Neural cell (in vitro differentiated cells): ENCODE measurements at regions not wholly inside any gene's neighbourhood (a gene's known extent, or its start where the extent isn't known, plus 50 kb on each side); places are given as distances from the start of the nearest gene placed in this dataset.
"Not testable (repeated sequence)": the region's sequence is repeated elsewhere in the genome, so short reads cannot be mapped to it uniquely, and the experiment has no call there.

Experiments
- H2AFZ ChIP-seq: fragments of 200-600, 300-800 bp; sonication (generic), shearing (Covaris generic); 2 replicates; pipeline ENCODE4 v1.6.0; 2014; ENCODE audit warnings: low read depth, mild to moderate bottlenecking, antibody characterized with exemption, low read length, moderate library complexity
- H3F3A ChIP-seq: fragments of 200-600 bp; shearing (Covaris generic); 2 replicates; pipeline ENCODE4 v1.6.1; 2016; ENCODE audit warnings: mild to moderate bottlenecking, moderate library complexity, mixed read lengths, antibody characterized with exemption, low read length; ENCODE audit not compliant: insufficient read depth, poor library complexity, severe bottlenecking
- H3K27ac ChIP-seq: fragments of 200-600, 300-800 bp; sonication (generic), shearing (Covaris generic); 2 replicates; pipeline ENCODE4 v1.5.1; 2014; ENCODE audit warnings: mild to moderate bottlenecking, low read length, moderate library complexity
- H3K27me3 ChIP-seq: fragments of 300-800, 200-600 bp; sonication (generic), shearing (Covaris generic); 2 replicates; pipeline ENCODE4 v1.6.0; 2014; ENCODE audit warnings: mild to moderate bottlenecking, low read depth, low read length, moderate library complexity; ENCODE audit not compliant: insufficient read depth
- H3K36me3 ChIP-seq: fragments of 300-800, 200-600 bp; sonication (generic), shearing (Covaris generic); 2 replicates; pipeline ENCODE4 v1.5.1; 2014; ENCODE audit warnings: mild to moderate bottlenecking, antibody characterized with exemption, low read length, moderate library complexity; ENCODE audit not compliant: insufficient read depth
- H3K4me2 ChIP-seq: fragments of 300-800, 200-600 bp; sonication (generic), shearing (Covaris generic); 2 replicates; pipeline ENCODE4 v1.6.0; 2014; ENCODE audit warnings: mild to moderate bottlenecking, low read length
- H3K4me3 ChIP-seq: fragments of 300-800, 200-600 bp; sonication (generic), shearing (Covaris generic); 2 replicates; pipeline ENCODE4 v1.5.1; 2014; ENCODE audit warnings: mild to moderate bottlenecking, low read length, moderate library complexity
- H3K79me2 ChIP-seq: fragments of 200-600 bp; shearing (Covaris generic); replicated peaks from 2 replicates; pipeline ENCODE4 v1.6.0; 2014; ENCODE audit warnings: mild to moderate bottlenecking, low read length, moderate library complexity; ENCODE audit not compliant: insufficient read depth
- H3K9ac ChIP-seq: fragments of 300-800, 200-600 bp; sonication (generic), shearing (Covaris generic); 2 replicates; pipeline ENCODE4 v1.6.1; 2016; ENCODE audit warnings: mild to moderate bottlenecking, low read length, mixed read lengths
- H3K9me2 ChIP-seq: fragments of 200-600 bp; shearing (Covaris generic); 2 replicates; pipeline ENCODE4 v1.6.1; 2016; ENCODE audit warnings: mild to moderate bottlenecking, low read length, mixed read lengths; ENCODE audit not compliant: insufficient read depth
- H3K9me3 ChIP-seq: fragments of 200-600, 300-800 bp; sonication (generic), shearing (Covaris generic); 2 replicates; pipeline ENCODE4 v1.6.1; 2016; ENCODE audit warnings: mild to moderate bottlenecking, mixed run types, low read length, moderate library complexity, mixed read lengths
- H4K20me1 ChIP-seq: fragments of 200-600 bp; shearing (Covaris generic); 2 replicates; pipeline ENCODE4 v1.6.1; 2016; ENCODE audit warnings: mild to moderate bottlenecking, mixed run types; ENCODE audit not compliant: insufficient read depth
- CTCF ChIP-seq: fragments of 450-650 bp; IDR thresholded peaks from 2 replicates; pipeline ENCODE4 v1.5.1; 2014; ENCODE audit warnings: antibody characterized with exemption, mild to moderate bottlenecking, moderate library complexity; ENCODE audit not compliant: poor library complexity, severe bottlenecking
- EP300 ChIP-seq: fragments of 450-650 bp; conservative IDR thresholded peaks from 2 replicates; pipeline ENCODE4 v1.6.1; 2014; ENCODE audit warnings: antibody characterized with exemption, mild to moderate bottlenecking, moderate library complexity; ENCODE audit not compliant: poor library complexity, severe bottlenecking
- EZH2 ChIP-seq: fragments of 200-600, 300-800 bp; shearing (Covaris generic), sonication (generic); IDR thresholded peaks from 2 replicates; pipeline ENCODE4 v1.6.1; 2014; ENCODE audit warnings: antibody characterized with exemption, low read length, borderline replicate concordance, mild to moderate bottlenecking; ENCODE audit not compliant: insufficient read depth, poor library complexity, severe bottlenecking
- MXI1 ChIP-seq: fragments of 450-650 bp; conservative IDR thresholded peaks from 2 replicates; pipeline ENCODE4 v1.6.1; 2014; ENCODE audit warnings: antibody characterized with exemption, mild to moderate bottlenecking; ENCODE audit not compliant: poor library complexity, severe bottlenecking
- POLR2AphosphoS5 ChIP-seq: IDR thresholded peaks from 2 replicates; pipeline ENCODE4 v1.6.1; 2012
- RAD21 ChIP-seq: fragments of 450-650 bp; conservative IDR thresholded peaks from 2 replicates; pipeline ENCODE4 v1.6.1; 2014; ENCODE audit warnings: antibody characterized with exemption, mild to moderate bottlenecking, moderate library complexity
- REST ChIP-seq: IDR thresholded peaks from 2 replicates; pipeline ENCODE4 v1.6.1; 2012; ENCODE audit warnings: borderline replicate concordance
- SMC3 ChIP-seq: fragments of 450-650 bp; conservative IDR thresholded peaks from 2 replicates; pipeline ENCODE4 v1.6.1; 2014; ENCODE audit warnings: antibody characterized with exemption, mild to moderate bottlenecking, moderate library complexity; ENCODE audit not compliant: poor library complexity
- TAF1 ChIP-seq: IDR thresholded peaks from 2 replicates; pipeline ENCODE4 v1.6.1; 2012; ENCODE audit warnings: low read depth

- H3K4me3 ChIP-seq: no peak overlapping the region
- peaks cover 5% of the 10 kb centered on the region for H3F3A ChIP-seq
- H2AFZ ChIP-seq: no peak overlapping the region
- H3K27ac ChIP-seq: no peak overlapping the region
- no peaks in the 10 kb centered on the region for H3K36me3 ChIP-seq
- no peaks in the 10 kb centered on the region for H3K79me2 ChIP-seq
- H3K27me3 ChIP-seq: no peaks in the 10 kb centered on the region
- no peaks in the 10 kb centered on the region for H3K9me2 ChIP-seq
- H4K20me1 ChIP-seq: no peaks in the 10 kb centered on the region
- no peaks in the 10 kb centered on the region for H3K9me3 ChIP-seq
- TF ChIP-seq POLR2AphosphoS5 (no peak), SMC3 (no peak)
- H3K9ac ChIP-seq: no peak overlapping the region
- no peak overlapping the region for H3K4me2 ChIP-seq
Measured at GRCh38 chr7:112981966-112982365, 104.7 kb downstream of the GPR85 start.

- H3K36me3 ChIP-seq, H4K20me1 ChIP-seq, H3K9me3 ChIP-seq, H3F3A ChIP-seq, H3K27ac ChIP-seq, H3K4me2 ChIP-seq, H3K9ac ChIP-seq, H3K27me3 ChIP-seq, H2AFZ ChIP-seq, H3K4me3 ChIP-seq, H3K79me2 ChIP-seq, H3K9me2 ChIP-seq: not testable (repeated sequence)
Measured at GRCh38 chr7:112979055-112979454, 107.6 kb downstream of the GPR85 start.

GRCh38 chr7:112977244-112977955, 109.2 kb downstream of the GPR85 start:
- H3K4me3 ChIP-seq, H3K9me3 ChIP-seq: not testable (repeated sequence)

GRCh38 chr7:112970771-112971170, 115.9 kb downstream of the GPR85 start:
- no peak for TF ChIP-seq EZH2
- TF ChIP-seq RAD21: no peak
- no peak for TF ChIP-seq MXI1
- TF ChIP-seq REST: no peak
- TF ChIP-seq SMC3: no peak
- TF ChIP-seq CTCF: no peak
- TF ChIP-seq POLR2AphosphoS5: no peak
- TF ChIP-seq TAF1: no peak
- TF ChIP-seq EP300: no peak
- no peaks in the 10 kb centered on the region for H3K9me2 ChIP-seq
- H3F3A ChIP-seq: no peaks in the 10 kb centered on the region

More at GRCh38 chr7:112977244-112977955, 109.2 kb downstream of the GPR85 start:
- not testable (repeated sequence) for H3K4me2 ChIP-seq, H3K79me2 ChIP-seq, H4K20me1 ChIP-seq, H3K9me2 ChIP-seq, H3K9ac ChIP-seq, H3F3A ChIP-seq, H3K27ac ChIP-seq, H2AFZ ChIP-seq, H3K27me3 ChIP-seq, H3K36me3 ChIP-seq

More at GRCh38 chr7:112970771-112971170, 115.9 kb downstream of the GPR85 start:
- Histone ChIP-seq H3K9ac (no peak overlapping the region), H3K79me2 (no peaks in the 10 kb centered on the region), H3K9me3 (no peaks in the 10 kb centered on the region), H3K36me3 (no peaks in the 10 kb centered on the region), H2AFZ (no peak overlapping the region), H3K27ac (no peak overlapping the region), H3K4me2 (no peak overlapping the region), H4K20me1 (no peaks in the 10 kb centered on the region), H3K4me3 (no peak overlapping the region), H3K27me3 (no peaks in the 10 kb centered on the region)
